ENCODE measurements at regions not wholly inside any gene's neighbourhood (a gene's known extent, or its start where the extent isn't known, plus 50 kb on each side); places are given as distances from the start of the nearest gene placed in this dataset.

GRCh38 chr2:185484602-185485001, 254.0 kb upstream of the FSIP2 start:
- TF ChIP-seq POLR2AphosphoS5 (IDR thresholded peaks at IDR 0.05; ENCODE audit: insufficient read depth, low read depth, low read length) (no peak), CTCF (IDR thresholded peaks at IDR 0.05; ENCODE audit: extremely low read depth in 1 of 2, insufficient read depth in 1 of 2, low read depth in 1 of 2, low read length in 2 of 2) (no peak), EZH2 (IDR thresholded peaks at IDR 0.05; ENCODE audit: borderline replicate concordance, low read depth, low read length, severe bottlenecking) (no peak), POLR2A (IDR thresholded peaks at IDR 0.05; ENCODE audit: low read depth, low read length) (no peak), FOS (IDR thresholded peaks at IDR 0.05; ENCODE audit: borderline replicate concordance, insufficient read depth, low read length) (no peak), MYC (IDR thresholded peaks at IDR 0.05; ENCODE audit: low read depth, low read length) (no peak), JUN (IDR thresholded peaks at IDR 0.05; ENCODE audit: borderline replicate concordance, insufficient read depth, insufficient read length, low read depth) (no peak)

All from endothelial cell of umbilical vein (primary cell).